NCI-H2107 treated with DMSO at 0.1 percent for 48 hours (cell line): ENCODE measurements at regions not wholly inside any gene's neighbourhood (a gene's known extent, or its start where the extent isn't known, plus 50 kb on each side); places are given as distances from the start of the nearest gene placed in this dataset.
"Not testable (repeated sequence)": the region's sequence is repeated elsewhere in the genome, so short reads cannot be mapped to it uniquely, and the experiment has no call there.

Experiments used
- DNase-seq: peaks from one replicate; lab custom pipeline; 2025; ENCODE audit not compliant: unreplicated experiment; lab: John Stamatoyannopoulos, UW

DNA sequence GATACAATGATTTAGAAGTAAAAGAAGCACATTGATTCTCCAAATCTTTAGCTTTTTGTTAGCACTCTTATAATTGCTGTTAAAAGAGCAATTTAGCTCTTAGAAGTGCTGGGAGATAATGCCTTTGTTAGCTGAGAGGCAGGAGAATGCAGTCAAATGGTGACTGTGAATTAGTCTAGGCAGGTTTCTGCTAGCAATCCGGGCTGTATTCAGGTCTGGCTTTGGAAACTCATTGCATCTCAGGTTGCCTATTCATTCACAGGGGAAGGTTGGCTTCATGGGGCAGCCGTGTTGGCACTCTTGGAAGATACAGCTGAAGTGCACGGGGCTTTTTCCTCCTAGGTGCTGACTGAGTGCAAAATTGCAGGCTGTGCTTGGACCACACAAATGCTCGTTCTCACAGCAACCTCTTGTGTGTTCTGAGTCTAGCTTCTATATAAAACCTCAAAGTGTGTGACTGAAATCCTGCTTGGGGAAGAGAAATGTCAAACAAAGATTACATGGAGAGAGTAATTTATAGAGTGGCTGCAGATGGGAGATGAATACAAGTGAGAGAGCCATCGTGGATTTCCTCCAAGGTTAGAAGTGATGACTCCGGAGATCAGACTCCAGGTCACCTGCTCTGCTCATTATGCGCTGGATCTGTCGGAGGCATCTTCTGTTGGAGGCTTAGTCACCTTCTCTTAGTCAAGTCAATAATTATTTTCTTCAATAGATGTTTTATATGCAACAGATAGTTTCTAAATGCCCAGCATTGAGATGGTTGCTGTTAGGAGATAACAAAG is 167.8 kb downstream of the PMAIP1 start:
- peak; percentile 92 for DNase-seq

DNA sequence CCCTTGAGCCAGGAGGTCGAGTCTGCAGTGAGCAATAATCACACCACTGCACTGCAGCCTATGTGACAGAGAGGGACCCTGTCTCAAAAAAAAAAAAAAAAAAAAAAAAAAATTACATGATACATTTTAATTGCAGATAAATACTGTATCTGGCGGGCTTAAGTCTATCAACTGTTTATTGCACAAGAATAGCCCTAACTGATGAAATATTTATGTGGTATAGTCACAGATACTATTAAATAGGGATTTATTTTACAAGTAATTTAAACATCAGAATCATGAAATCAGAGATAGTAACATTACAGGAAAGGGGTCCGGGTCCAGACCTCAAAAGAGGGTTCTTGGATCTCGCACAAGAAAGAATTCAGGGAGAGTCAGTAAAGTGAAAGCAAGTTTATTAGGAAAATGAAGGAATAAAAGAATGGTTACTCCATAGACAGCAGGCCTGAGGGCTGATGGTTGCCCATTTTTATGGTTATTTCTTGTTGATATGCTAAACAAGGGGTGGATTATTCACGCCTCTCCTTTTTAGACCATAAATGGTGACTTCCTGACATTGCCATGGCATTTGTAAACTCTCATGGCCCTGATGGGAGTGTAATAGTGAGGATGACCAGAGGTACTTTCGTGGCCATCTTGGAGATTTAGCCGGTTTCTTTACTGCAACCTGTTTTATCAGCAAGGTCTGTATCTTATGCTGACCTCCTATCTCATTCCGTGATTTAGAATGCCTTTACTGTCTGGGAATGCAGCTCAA is 166.6 kb downstream of the PMAIP1 start:
- DNase-seq, result no peak

DNA sequence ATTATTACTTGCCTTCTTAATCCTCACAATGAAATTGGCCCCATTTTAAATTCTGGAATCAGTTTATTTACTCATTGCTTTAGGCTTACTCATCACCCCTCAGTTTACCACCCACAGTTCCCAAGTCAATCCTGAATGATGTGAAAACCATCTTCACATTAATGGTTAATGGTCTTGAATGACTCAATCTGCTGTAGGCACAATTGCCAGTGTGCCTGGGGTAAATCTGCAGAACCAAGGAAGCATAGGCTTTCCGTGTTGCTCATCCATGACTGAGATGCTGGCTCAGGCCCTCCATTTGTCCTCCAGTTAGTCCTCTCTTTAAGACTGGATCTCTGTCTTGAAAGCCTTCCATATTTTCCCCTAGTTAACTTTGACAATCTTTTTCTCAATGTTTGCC is 164.5 kb downstream of the PMAIP1 start:
- no peak for DNase-seq

DNA sequence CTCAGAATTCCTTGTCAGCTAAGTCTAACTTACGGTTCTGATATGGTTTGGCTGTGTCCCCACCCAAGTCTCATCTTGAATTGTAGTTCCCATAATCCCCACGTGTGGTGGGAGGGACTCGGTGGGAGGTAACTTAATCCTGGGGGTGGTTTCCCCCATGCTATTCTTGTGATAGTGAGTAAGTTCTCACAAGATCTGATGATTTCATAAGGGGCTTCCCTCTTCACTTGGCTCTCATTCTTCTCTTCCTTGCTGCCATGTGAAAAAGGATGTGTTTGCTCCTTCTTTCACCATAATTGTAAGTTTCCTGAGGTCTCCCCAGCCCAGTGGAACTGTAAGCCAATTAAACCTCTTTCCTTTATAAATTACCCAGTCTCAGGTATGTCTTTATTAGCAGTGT is 163.0 kb downstream of the PMAIP1 start:
- not testable (repeated sequence) for DNase-seq

DNA sequence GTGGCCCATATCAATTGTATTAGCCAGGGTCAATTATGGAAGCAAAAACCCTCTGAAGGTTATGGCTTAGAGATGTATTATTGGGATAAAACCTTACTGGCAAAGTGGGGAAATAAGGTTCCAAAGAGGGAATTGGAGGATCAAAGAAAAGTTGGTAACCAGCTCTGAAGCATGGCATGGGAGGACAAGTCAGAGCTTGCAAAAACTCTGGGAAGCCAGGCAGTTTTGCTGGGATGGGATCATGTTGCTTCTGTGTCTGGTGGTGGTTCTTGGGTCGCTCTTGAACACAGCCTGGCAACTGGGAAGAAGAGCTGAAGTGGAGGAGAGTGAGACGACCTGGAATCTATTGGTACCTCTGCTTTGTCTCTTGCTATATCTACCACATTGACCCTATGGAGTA is 162.6 kb downstream of the PMAIP1 start:
- no peak for DNase-seq

DNA sequence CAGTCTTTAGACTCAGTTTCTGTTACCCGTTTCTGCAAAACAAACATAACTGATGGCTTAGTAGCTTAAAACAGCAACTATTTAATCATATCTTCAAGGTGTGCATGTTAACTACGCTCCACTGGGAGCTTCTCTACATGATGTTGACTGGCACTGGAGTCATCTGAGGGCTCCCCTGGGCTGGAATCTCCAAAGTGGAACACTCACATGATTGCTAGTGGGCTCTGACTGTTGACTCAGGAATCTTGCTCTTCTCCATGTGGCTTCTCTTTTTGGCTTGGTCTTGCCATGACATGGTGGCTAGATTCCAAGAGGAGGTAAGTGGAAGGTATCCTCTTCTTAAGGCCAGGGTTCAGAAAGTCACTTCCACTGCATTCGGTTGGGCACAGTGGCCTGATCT is 160.8 kb downstream of the PMAIP1 start:
- no peak for DNase-seq

DNA sequence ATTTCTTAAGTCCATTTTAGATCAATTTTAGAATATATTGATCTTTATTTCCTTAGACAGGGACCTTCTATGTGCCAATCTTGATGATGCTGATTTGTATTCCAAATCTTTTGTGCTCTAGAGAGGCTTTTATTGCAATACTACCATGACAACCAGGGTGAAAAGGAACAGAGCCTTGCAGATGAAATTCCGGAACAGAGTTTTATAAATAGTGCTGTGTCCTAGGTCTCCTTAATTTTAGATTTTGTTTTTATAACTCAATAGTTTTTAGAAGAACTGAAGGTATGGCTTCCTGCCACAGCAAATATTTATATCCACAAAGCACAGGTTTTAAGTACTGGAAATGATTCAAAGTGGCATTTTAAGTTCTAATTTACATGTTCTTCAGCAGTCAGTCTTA is 160.2 kb downstream of the PMAIP1 start:
- DNase-seq, result no peak

DNA sequence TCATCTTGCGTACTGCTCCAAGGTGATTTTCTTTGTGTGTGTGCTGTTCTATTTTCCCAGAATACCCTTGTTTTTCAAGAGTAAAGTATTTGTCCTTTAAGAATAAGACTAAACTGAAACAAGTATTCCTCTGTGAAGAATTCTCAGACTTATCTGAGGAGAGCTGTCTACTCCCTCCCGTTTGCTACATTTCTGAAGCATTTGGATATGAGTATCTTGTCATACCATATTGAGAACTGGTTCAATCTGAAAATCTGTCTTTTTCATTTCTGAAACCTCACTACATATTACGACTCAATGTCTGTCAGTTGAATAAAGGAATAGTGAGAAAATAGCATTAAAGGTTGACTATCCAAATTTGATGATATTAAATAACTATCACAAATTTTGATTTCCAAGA is 159.4 kb downstream of the PMAIP1 start:
- DNase-seq, result no peak

DNA sequence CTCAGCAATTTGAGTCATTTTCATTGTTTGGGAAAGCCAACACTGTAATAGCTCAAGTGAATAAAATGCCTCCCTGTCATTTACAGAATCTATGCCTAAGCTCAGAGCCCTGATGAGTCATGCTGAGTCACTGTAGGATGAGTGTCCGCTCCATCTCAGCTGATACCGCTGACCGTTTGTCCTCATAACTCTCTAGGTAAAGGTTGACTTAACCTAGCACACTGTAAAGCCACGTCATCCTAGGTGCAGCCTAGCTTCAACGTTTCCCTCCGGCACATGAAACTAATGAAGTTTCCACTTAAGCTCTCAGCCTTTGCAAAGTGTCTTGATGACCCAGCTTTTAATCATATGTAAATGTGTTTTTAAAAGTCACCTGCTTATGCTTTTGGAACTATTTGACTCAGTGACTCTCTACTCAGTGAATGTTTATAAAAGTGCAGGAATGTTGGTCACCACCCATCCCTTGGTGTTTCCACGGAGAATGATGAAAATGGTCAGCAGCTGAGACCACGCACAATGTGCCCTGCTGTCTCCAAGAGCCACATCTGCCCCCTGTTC is 154.0 kb downstream of the PMAIP1 start:
- DNase-seq, result no peak

DNA sequence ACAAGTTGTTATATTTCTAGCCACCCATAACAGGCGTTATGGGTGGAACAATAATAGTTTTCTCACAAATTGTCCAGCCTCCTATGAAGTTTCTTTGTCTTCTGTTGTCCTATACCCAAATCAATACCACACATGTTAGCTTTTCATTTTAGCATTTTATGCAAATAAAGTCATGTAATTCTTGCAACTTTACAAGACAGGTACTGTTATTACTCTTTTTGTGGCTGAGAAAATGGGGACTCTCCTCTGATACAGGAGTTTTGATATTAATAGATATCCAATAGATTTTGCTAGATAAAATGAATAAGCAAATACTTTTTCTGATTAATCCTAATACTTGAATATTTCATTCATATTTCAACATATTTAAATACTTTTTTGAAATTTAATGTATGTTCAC is 151.0 kb downstream of the PMAIP1 start:
- no peak for DNase-seq

DNA sequence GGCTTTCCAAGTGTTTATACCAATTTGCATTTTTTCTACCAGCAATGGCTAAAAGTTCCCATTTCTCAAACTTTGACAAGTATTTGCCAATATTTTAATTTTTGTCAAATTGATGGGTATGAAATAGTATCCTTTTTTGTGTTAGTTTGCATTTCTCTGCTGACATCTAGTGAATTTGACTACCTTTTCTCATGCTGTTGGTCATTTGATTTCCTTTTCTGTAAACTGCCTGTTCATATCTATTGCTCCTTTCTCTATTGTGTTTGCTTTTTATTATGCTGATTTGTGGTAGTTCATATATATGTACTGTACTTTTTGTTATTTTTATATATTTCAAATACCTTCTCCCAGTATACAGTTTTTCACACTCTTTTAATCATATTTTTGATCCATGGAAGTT is 149.4 kb downstream of the PMAIP1 start:
- no peak for DNase-seq

DNA sequence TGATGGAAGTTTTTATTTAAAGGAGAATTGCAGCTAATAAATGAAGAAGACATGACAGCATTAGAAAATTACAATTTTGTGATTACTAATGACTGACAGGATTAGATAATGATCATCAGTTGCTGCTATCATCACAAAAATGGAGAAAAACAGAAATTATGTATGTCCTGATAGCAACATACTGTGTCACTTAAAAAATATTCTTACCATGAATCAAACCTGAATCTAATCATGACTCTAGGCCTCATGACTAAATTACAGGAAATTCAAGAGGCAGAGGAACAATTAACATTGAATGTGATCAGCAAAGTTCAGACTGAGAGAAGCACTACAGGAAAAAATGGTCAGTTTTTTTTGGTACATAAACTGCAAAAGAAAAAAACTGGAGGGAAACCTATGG is 147.8 kb downstream of the PMAIP1 start:
- no peak for DNase-seq

DNA sequence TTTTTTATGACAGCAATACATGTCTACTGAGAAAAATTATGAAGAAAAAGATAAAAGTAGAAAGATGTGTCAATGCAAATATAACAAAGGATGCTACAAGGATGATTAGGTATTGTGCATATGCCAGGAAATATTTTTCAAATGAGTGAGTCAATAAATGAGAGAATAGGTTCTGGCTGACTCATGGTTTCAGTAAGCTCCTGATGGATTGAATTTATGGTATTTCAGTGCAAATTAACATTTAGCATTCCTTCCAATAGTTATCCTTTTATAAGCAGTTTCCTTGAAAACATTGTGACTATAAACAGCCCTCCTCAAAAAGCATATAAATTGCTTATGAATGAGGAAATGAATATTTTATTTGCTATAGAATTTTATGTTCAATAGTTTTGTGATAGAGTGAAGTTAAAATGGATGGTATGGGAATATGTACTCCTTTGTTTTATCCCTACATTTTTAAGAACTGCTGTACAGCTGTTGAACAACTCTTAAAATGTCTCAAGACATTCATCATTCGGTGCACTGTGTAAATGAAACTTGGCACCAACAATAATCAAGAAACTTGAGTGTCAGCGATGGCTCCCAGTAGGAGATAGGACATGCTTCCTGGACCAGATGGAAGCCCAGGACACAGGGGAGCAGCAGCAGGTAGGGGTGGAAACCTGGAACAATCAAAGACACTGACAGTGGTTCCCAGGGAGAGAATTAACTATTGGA is 144.7 kb downstream of the PMAIP1 start:
- DNase-seq, result no peak

DNA sequence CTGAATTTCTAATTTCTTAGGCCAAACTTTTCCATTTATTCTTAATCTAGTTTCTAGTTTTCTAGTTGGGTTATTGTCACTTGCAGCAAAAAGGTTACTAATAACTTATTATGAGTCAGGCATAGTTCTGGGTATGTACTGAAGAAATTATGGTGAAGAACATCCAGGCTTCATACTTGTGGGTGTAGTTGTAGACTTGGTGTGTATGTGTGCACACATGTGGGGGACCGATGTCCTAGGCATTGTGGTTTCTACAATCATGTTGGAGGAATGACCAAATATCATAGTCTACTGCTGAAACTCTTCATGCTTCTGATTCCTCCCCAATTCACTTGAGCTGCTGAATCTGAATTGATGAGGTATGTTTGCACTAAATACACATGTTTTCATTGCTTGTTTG is 141.2 kb downstream of the PMAIP1 start:
- DNase-seq, result no peak

DNA sequence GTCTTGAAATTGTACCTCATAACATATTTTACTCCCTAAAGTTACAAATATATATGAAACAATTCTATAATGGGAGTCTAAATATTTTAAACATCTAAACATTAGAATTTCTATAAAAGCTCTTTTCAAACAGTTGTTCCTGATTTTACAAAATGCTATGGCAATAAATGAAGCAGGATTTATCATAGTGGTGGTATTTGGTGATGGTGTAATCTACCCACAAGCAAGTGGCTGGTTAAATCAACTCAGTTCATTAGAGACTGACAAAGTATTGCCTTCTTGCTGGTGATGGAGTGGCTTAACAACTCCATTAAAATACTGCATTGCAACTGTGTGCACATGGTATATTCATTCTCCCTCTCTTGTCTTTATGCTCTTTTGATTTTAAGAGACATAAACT is 138.9 kb downstream of the PMAIP1 start:
- no peak for DNase-seq

DNA sequence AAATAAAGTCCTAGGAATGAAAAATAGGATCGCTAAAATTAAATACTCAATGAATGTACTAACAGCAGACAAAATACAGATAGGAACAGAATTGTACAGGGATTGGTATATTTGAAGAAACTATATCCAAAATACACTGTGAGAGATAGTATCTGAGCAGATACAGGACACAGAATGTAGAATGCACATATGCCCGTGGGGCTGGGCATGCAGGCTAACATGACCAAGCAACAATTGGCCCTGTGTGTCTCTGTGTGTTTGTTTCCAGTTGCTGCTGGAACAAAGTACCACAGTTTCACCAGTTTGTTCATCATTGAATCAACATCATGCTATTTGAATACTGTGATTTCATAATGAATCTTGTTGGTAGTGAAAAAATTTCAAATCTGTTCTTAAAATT is 127.6 kb downstream of the PMAIP1 start:
- no peak for DNase-seq

DNA sequence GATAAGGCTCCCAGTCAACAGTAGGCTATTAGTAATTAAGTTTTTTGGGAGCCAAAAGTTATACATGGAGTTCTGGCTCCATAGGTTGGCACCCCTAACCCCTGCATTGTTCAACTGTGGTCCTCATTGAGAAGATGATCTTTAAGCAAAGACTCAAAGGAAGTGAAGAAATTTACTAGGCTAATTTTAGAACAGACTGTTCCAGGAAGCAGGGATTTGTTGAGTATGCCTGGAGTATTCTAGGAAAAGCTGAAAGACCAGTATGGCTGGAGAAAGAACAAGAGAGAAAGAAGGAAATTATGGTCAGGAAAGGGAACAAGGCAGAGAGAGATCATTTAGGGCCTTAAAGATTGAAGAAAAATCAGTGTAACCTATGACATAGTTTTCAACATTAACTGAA is 125.1 kb downstream of the PMAIP1 start:
- DNase-seq, result no peak

DNA sequence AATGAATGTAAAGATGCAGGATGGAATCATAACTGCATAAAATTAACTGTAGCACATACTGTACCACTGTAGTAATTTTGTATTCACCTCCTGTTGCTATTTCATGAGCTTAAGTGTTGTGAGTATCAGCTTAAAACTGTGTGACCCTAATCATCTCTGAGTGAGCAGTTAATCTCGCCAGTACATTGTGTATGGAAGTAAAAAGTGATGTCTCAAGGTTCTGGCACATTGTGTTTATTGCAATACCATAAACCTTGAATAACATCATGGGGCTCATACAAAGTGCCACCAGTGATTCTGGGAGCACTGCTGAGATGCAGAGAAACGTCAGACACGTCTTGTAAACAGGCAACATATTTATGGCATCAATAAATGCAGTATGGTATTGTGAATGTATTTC is 124.5 kb downstream of the PMAIP1 start:
- no peak for DNase-seq

DNA sequence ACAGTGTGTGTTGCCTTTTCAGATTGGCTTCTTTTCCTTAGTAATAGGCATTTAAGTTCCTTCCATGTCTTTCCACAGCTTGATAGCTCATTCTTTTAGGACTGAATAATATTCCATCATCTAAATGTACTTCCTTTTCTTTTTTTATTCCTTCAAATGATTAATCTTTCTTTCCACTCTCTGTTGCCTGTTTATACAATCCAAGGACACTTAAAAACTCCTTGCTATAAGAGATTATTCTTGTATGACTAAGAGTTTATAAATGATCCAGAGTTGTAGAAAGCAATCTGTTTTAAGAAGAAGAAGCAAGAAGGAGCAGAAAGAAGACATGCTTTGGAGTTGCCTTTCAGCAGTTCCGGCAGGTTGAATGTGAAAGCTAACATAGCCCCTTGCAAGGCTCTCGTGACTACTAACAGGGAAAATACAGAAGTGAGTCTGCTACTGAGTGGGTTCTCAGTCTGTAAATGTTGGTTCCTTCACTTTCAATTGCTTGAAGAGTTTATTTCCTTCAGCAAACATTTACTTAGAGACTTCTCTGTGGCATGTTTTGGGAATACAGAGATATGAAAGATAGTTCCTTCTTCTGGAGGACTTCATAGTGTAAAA is 123.0 kb downstream of the PMAIP1 start:
- DNase-seq, result no peak

DNA sequence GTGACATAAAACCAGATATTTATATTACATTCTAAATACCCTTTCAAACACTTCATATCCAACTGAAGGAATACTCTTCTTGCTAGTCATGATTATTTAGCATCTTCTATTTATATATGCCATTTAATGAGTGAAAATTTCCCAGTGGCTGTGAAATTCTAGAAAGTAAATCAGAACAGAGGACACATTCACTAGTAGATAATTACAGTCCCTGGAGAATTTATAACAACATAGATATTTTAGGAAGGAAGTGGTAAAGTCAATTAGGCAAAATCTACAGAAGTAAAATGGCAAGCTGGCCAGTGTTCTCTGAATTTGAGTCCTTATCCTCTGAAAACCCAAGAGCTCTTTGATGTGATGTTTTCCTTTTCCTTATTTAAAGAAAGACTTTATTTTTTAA is 121.8 kb downstream of the PMAIP1 start:
- DNase-seq, result no peak
